GM12878 (cell line): ENCODE measurements at regions not wholly inside any gene's neighbourhood (a gene's known extent, or its start where the extent isn't known, plus 50 kb on each side); places are given as distances from the start of the nearest gene placed in this dataset.

Experiments
- ATF2 ChIP-seq: IDR thresholded peaks from 2 replicates; pipeline ENCODE4 v1.6.1; 2012; ENCODE audit warnings: low read length, inconsistent platforms
- ATF7 ChIP-seq: fragments of 450-650 bp; IDR thresholded peaks from 2 replicates; pipeline ENCODE4 v1.6.1; 2016; ENCODE audit warnings: low read depth, mild to moderate bottlenecking
- BACH1 ChIP-seq: fragments of 450-650 bp; IDR thresholded peaks from 2 replicates; pipeline ENCODE4 v1.6.1; 2017; ENCODE audit warnings: mild to moderate bottlenecking, borderline replicate concordance
- CHD2 ChIP-seq: IDR thresholded peaks from 2 replicates; pipeline ENCODE4 v1.6.1; 2011; ENCODE audit warnings: low read depth, low read length, improper control_type of control experiment, borderline replicate concordance
- ELK1 ChIP-seq: IDR thresholded peaks from 2 replicates; pipeline ENCODE4 v1.6.1; 2012; ENCODE audit warnings: low read depth, low read length, improper control_type of control experiment
- EZH2 ChIP-seq: IDR thresholded peaks from 2 replicates; pipeline ENCODE4 v1.6.1; 2012; ENCODE audit warnings: low read depth, mild to moderate bottlenecking, control low read depth, inconsistent platforms, low read length, borderline replicate concordance; ENCODE audit not compliant: control insufficient read depth
- HDAC2 ChIP-seq: fragments of 200-600 bp; sonication (generic); IDR thresholded peaks from 2 replicates; pipeline ENCODE4 v1.6.1; 2017
- KDM1A ChIP-seq: fragments of 200-600 bp; sonication (generic); IDR thresholded peaks from 2 replicates; pipeline ENCODE4 v1.6.1; 2016; ENCODE audit warnings: borderline replicate concordance
- KLF5 ChIP-seq: fragments of 450-650 bp; IDR thresholded peaks from 2 replicates; pipeline ENCODE4 v1.6.1; 2014; ENCODE audit warnings: mild to moderate bottlenecking; ENCODE audit not compliant: partially characterized antibody
- MTA2 ChIP-seq: fragments of 450-650 bp; IDR thresholded peaks from 2 replicates; pipeline ENCODE4 v1.6.1; 2016; ENCODE audit warnings: low read depth, mild to moderate bottlenecking, moderate library complexity
- MXI1 ChIP-seq: fragments of 150-350 bp; IDR thresholded peaks from 2 replicates; pipeline ENCODE4 v1.6.1; 2011; ENCODE audit warnings: low read depth, mild to moderate bottlenecking, inconsistent platforms, low read length, improper control_type of control experiment
- NBN ChIP-seq: fragments of 450-650 bp; IDR thresholded peaks from 2 replicates; pipeline ENCODE4 v1.6.1; 2016
- NFIC ChIP-seq: IDR thresholded peaks from 2 replicates; pipeline ENCODE4 v1.6.1; 2012; ENCODE audit warnings: low read depth, mild to moderate bottlenecking, inconsistent platforms, low read length, moderate library complexity
- NFXL1 ChIP-seq: fragments of 450-650 bp; IDR thresholded peaks from 2 replicates; pipeline ENCODE4 v1.6.1; 2017; ENCODE audit warnings: antibody characterized with exemption, mild to moderate bottlenecking, borderline replicate concordance
- POLR2AphosphoS5 ChIP-seq: IDR thresholded peaks from 2 replicates; pipeline ENCODE4 v1.6.1; 2011; ENCODE audit warnings: mild to moderate bottlenecking, low read length, inconsistent platforms
- RELA ChIP-seq: fragments of 450-650 bp; IDR thresholded peaks from 2 replicates; pipeline ENCODE4 v1.8.0; 2014; ENCODE audit warnings: borderline replicate concordance; ENCODE audit not compliant: partially characterized antibody
- RUNX3 ChIP-seq: IDR thresholded peaks from 2 replicates; pipeline ENCODE4 v1.6.1; 2012; ENCODE audit warnings: low read length, inconsistent platforms
- SKIL ChIP-seq: fragments of 450-650 bp; IDR thresholded peaks from 2 replicates; pipeline ENCODE4 v1.6.1; 2017; ENCODE audit warnings: mild to moderate bottlenecking, low read depth, inconsistent platforms; ENCODE audit not compliant: poor library complexity, severe bottlenecking
- SMAD5 ChIP-seq: IDR thresholded peaks from 2 replicates; pipeline ENCODE4 v1.6.1; 2016; ENCODE audit warnings: antibody characterized with exemption, low read depth
- SMARCA5 ChIP-seq: fragments of 450-650 bp; IDR thresholded peaks from 2 replicates; pipeline ENCODE4 v1.6.1; 2017; ENCODE audit warnings: mild to moderate bottlenecking
- SRF ChIP-seq, 2 experiments: IDR thresholded peaks; 2 replicates each; pipeline ENCODE4 v1.6.1; 2011; ENCODE audit warnings: low read depth in 2 of 2, low read length in 2 of 2, mild to moderate bottlenecking in 1 of 2, moderate library complexity in 1 of 2
- TARDBP ChIP-seq: IDR thresholded peaks from 2 replicates; pipeline ENCODE4 v1.6.1; 2016; ENCODE audit warnings: borderline replicate concordance
- TBL1XR1 ChIP-seq: IDR thresholded peaks from 2 replicates; pipeline ENCODE4 v1.6.1; 2012; ENCODE audit warnings: low read depth, low read length, improper control_type of control experiment
- TCF12 ChIP-seq: IDR thresholded peaks from 2 replicates; pipeline ENCODE4 v1.6.1; 2011; ENCODE audit warnings: low read depth, mild to moderate bottlenecking, low read length
- ZNF687 ChIP-seq: fragments of 450-650 bp; IDR thresholded peaks from 2 replicates; pipeline ENCODE4 v1.6.1; 2017; ENCODE audit warnings: mild to moderate bottlenecking, moderate library complexity
- ZZZ3 ChIP-seq: IDR thresholded peaks from 2 replicates; pipeline ENCODE4 v1.6.1; 2011; ENCODE audit warnings: low read depth; ENCODE audit not compliant: control insufficient read depth, insufficient read length

GRCh38 chr6:21859193-21859735 lies 265.7 kb downstream of the SOX4 start (continued):
- TF ChIP-seq ATF7 = peak; percentile 71
- no peak for TF ChIP-seq SKIL
- no peak for TF ChIP-seq NFXL1
- no peak for TF ChIP-seq RUNX3
- no peak for TF ChIP-seq TARDBP
- TF ChIP-seq ATF2 = no peak
- no peak for TF ChIP-seq SMARCA5
- no peak for TF ChIP-seq SRF (IDR thresholded peaks at IDR 0.05; ENCODE audit: low read depth in 2 of 2, low read length in 2 of 2)
- peak; percentile 75; the same call in 1 of the 2 replicates for TF ChIP-seq MTA2
- TF ChIP-seq MXI1 = no peak
- no peak for TF ChIP-seq KLF5
- no peak for TF ChIP-seq KDM1A
- no peak for TF ChIP-seq HDAC2
- no peak for TF ChIP-seq RELA
- TF ChIP-seq POLR2AphosphoS5 = no peak
- TF ChIP-seq NBN = no peak
- TF ChIP-seq ZNF687 = no peak; the same call in 1 of the 2 replicates
- no peak for TF ChIP-seq BACH1
- TF ChIP-seq EZH2 = no peak
- no peak for TF ChIP-seq SMAD5
- no peak for TF ChIP-seq ZZZ3
- TF ChIP-seq TCF12 = no peak
- TF ChIP-seq ELK1 = no peak
- TF ChIP-seq TBL1XR1 = no peak
- no peak for TF ChIP-seq NFIC
- TF ChIP-seq CHD2 = 0 out of 2 replicates have a peak, but pooled peaks have one; percentile 7
